ENCODE measurements at regions not wholly inside any gene's neighbourhood (a gene's known extent, or its start where the extent isn't known, plus 50 kb on each side); places are given as distances from the start of the nearest gene placed in this dataset.

DNA sequence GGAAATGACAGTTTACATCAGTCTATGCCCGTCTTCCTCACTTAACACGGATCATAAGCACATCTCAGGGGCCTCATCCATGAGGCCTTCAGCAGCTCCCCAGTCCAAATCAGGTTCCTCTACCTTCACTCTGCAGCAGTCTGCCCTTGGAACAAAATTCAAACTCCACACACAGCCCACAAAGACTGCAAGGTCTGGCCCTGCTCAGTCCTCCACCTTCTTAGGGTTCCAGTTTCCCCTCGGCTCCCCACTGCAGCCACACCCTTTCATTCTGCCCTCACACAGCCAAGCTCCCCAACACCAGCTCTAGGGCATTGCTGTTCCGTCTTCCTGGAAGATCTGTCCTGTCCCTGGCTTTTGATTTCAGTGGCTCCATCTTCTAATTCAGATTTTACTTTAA is 95.2 kb upstream of the IQSEC1 start:
- CTCF ChIA-PET: no interaction called here
- Mint-ChIP-seq H3K36me3 (no peaks in the 10 kb centered on the region), H3K27ac (no peak overlapping the region), H3K4me1 (no peaks in the 10 kb centered on the region), H3K9me3 (ENCODE audit: low read depth) (no peaks in the 10 kb centered on the region), H3K4me3 (no peak overlapping the region), H3K27me3 (peaks cover 10% of the 10 kb centered on the region)
- DNase-seq: no peak
- no peak for ATAC-seq

- DNase-seq: no peak
- CTCF ChIA-PET: no interaction called here
- Mint-ChIP-seq H3K27me3 (peaks cover 10% of the 10 kb centered on the region), H3K9me3 (ENCODE audit: low read depth) (no peaks in the 10 kb centered on the region), H3K27ac (no peak overlapping the region), H3K4me3 (no peak overlapping the region), H3K36me3 (no peaks in the 10 kb centered on the region), H3K4me1 (no peaks in the 10 kb centered on the region)
- no peak for ATAC-seq
These were observed 94.6 kb upstream of the IQSEC1 start for GRCh38 chr3:13167829-13168228.

DNA sequence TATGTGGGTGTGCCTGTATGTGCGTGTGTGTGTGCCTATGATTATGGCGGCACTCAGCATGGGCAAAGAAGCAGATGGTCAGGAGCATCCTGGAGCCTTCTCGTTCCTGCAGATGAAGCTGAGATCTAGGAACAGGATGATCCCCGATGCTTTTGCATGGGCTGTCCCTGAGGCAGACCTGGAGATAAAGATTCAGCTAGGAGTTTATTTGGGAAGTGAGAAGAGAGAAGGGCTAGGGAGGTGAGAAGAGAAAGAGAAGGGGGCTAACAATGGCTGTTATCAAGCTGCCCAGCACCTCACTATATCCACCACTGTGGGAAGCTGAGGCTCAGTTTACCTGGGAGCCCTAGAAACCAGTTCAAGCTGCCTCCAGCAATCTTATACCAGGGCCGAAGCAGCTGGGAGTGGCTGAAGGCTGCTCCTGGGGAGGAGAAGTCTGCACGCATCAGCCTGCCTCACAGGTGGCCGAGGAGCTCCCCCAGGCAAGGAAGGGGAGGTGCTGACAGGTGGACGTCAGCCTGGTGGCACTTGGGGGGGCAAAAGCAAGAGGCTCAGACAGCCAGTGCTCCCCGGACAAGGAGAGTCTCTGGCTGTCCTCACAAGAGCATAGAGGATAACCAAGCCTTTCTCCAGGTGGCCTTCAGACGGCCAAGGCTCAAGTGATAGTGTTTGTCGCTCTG is 94.0 kb upstream of the IQSEC1 start:
- Mint-ChIP-seq H3K36me3 (no peaks in the 10 kb centered on the region), H3K4me3 (no peak overlapping the region), H3K27me3 (peaks cover 10% of the 10 kb centered on the region), H3K9me3 (ENCODE audit: low read depth) (no peaks in the 10 kb centered on the region), H3K27ac (no peak overlapping the region), H3K4me1 (no peaks in the 10 kb centered on the region)
- CTCF ChIA-PET: no interaction called here
- no peak for ATAC-seq
- no peak for DNase-seq

DNA sequence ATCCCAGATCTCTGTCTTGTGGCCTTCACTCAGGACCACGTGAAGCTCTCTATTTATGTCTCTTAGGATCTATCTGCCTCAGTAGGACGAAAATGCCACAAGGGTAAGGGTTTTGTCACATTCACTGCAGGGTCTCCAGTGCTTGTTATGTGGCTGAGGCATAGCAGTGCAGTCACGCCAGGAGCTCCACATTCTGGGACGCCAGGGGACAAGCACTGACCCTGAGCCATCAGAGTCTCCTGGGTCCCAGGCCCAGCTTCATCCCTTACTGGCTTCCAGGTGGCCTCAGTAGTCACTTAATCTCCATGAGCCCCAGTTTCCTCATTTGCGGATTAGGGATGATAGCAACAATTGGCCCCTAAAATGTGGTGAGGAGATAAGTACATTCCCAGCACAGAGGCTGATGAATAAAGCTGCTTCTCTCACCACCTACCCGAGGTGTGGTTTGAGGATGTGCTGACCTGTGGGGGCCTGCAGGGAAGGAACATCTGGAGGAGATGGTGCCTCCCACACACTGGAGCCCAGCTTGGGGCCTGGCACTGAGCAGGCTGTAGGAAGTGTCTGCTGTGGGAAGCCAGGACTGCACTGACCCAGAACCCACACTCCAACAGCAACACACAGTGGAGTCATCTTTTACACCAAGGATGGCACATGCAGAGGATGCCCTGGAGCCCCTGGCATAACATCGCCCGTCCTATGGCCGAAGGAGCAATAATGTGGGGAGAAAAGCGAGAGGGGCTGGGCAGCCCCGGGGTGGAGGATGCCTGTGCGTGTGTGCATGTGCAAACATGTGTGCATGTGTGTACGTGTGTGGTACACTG is 93.2 kb upstream of the IQSEC1 start:
- no peak for DNase-seq
- CTCF ChIA-PET: interaction anchor here (0.8 kb wide), 1 partner anchor 27 kb away, joined by 3 read pairs; no protein-coding TSS in a partner anchor
- no peaks in the 10 kb centered on the region for H3K4me1 Mint-ChIP-seq
- H3K27me3 Mint-ChIP-seq: peaks cover 10% of the 10 kb centered on the region
- ATAC-seq: no peak
- no peak overlapping the region for H3K27ac Mint-ChIP-seq
- H3K36me3 Mint-ChIP-seq: no peaks in the 10 kb centered on the region
- no peak overlapping the region for H3K4me3 Mint-ChIP-seq
- H3K9me3 Mint-ChIP-seq (ENCODE audit: low read depth): no peaks in the 10 kb centered on the region

- no peak overlapping the region for H3K27ac Mint-ChIP-seq
- no peak for ATAC-seq
- H3K36me3 Mint-ChIP-seq: no peaks in the 10 kb centered on the region
- H3K4me1 Mint-ChIP-seq: no peaks in the 10 kb centered on the region
- no peak for DNase-seq
- H3K27me3 Mint-ChIP-seq: peaks cover 10% of the 10 kb centered on the region
- CTCF ChIA-PET: no interaction called here
- no peaks in the 10 kb centered on the region for H3K9me3 Mint-ChIP-seq (ENCODE audit: low read depth)
- no peak overlapping the region for H3K4me3 Mint-ChIP-seq
These were observed 92.3 kb upstream of the IQSEC1 start for GRCh38 chr3:13165576-13165975.

- Mint-ChIP-seq H3K27ac (no peak overlapping the region), H3K36me3 (no peaks in the 10 kb centered on the region), H3K9me3 (ENCODE audit: low read depth) (no peaks in the 10 kb centered on the region), H3K4me3 (no peak overlapping the region), H3K27me3 (peaks cover 10% of the 10 kb centered on the region), H3K4me1 (no peaks in the 10 kb centered on the region)
- ATAC-seq: no peak
- CTCF ChIA-PET: no interaction called here
- no peak for DNase-seq
These were observed 91.8 kb upstream of the IQSEC1 start for GRCh38 chr3:13164893-13165492.

DNA sequence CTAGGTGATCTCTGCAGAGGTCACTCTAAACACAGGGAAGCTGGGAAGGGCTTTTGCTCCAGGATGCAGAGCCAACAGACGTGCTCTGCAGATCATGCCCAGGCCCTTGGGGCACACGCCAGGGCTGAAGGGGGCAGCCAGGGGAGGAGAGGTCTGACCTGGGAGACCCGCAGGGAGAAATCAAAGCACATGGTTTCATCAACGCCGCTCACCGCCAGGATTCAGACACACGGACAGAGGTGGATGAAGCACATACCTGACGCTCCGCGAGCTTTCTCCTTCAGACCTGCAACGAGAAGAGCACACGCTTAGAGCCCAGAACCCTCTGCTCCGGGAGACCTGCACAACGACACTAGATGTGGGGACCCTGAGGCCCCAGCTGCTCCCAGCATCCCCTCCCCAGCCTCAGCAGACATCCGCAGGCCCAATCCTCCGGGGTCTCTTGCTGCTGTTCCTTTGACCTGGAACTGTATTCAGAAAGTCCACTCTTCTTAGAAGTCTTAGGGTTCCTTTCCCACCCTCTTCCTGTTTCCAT is 90.7 kb upstream of the IQSEC1 start:
- DNase-seq (no peak), ATAC-seq (no peak)
- Mint-ChIP-seq H3K36me3 (no peaks in the 10 kb centered on the region), H3K27ac (no peak overlapping the region), H3K4me1 (no peaks in the 10 kb centered on the region), H3K4me3 (no peak overlapping the region), H3K27me3 (peaks cover 5% of the 10 kb centered on the region), H3K9me3 (ENCODE audit: low read depth) (no peaks in the 10 kb centered on the region)
- CTCF ChIA-PET: no interaction called here

DNA sequence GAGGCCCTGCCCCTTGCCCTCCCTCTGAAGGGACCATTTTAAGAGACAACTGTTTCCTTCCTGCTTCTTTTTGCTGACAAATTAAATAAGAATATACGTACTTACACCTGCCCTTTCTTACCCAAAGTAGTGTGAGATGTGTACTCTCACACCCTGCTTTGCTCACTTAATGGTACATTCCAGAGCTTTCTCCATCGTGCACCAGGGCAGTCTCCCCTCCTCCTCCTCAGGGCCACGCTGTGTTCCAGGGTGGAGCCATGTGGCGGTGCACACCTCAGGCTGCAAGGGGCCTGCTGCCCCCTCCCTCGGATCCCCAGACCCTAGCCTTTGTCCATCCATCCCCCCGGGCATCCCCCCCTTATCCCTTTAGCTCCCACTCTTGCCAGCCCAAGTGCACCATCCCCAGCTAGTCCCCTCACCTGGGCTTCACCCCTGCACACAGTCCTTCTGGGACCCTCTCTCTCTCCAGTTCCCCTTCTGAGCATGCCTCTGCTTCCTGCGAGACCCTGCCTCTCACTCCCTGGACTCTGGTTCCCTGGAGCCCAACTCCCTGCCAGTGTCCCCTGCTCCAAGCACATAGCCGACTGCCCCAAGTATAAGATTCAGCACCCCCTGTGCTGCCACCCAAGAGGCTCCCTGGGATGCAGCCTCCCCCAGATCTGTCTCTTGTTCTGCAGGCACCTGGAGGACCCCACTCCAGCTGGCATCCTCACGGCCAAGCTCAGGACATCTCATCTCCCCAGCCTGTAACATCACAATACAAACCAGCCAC is 89.5 kb upstream of the IQSEC1 start:
- H3K9me3 Mint-ChIP-seq (ENCODE audit: low read depth): no peaks in the 10 kb centered on the region
- no peak for DNase-seq
- no peaks in the 10 kb centered on the region for H3K36me3 Mint-ChIP-seq
- no peak overlapping the region for H3K27ac Mint-ChIP-seq
- CTCF ChIA-PET: no interaction called here
- no peak overlapping the region for H3K4me3 Mint-ChIP-seq
- H3K27me3 Mint-ChIP-seq: peaks cover 2% of the 10 kb centered on the region
- no peak for ATAC-seq
- H3K4me1 Mint-ChIP-seq: no peaks in the 10 kb centered on the region

- ATAC-seq: no peak
- Mint-ChIP-seq H3K9me3 (ENCODE audit: low read depth) (no peaks in the 10 kb centered on the region), H3K27ac (no peak overlapping the region), H3K27me3 (peaks cover 2% of the 10 kb centered on the region), H3K36me3 (no peaks in the 10 kb centered on the region), H3K4me3 (no peak overlapping the region), H3K4me1 (no peaks in the 10 kb centered on the region)
- CTCF ChIA-PET: no interaction called here
- no peak for DNase-seq
These were observed 88.7 kb upstream of the IQSEC1 start for GRCh38 chr3:13161771-13162535.

- CTCF ChIA-PET: no interaction called here
- Mint-ChIP-seq H3K27me3 (peaks cover 6% of the 10 kb centered on the region), H3K9me3 (ENCODE audit: low read depth) (peaks cover 3% of the 10 kb centered on the region), H3K36me3 (no peaks in the 10 kb centered on the region), H3K27ac (no peak overlapping the region), H3K4me3 (no peak overlapping the region), H3K4me1 (no peaks in the 10 kb centered on the region)
- ATAC-seq (no peak), DNase-seq (no peak)
These were observed 88.0 kb upstream of the IQSEC1 start for GRCh38 chr3:13161021-13161759.

GRCh38 chr3:13160619-13161018 is 87.4 kb upstream of the IQSEC1 start:
- Mint-ChIP-seq H3K27ac (no peak overlapping the region), H3K27me3 (peaks cover 7% of the 10 kb centered on the region), H3K36me3 (no peaks in the 10 kb centered on the region), H3K9me3 (ENCODE audit: low read depth) (peaks cover 4% of the 10 kb centered on the region), H3K4me3 (no peak overlapping the region), H3K4me1 (no peaks in the 10 kb centered on the region)
- CTCF ChIA-PET: no interaction called here
- no peak for ATAC-seq
- no peak for DNase-seq

DNA sequence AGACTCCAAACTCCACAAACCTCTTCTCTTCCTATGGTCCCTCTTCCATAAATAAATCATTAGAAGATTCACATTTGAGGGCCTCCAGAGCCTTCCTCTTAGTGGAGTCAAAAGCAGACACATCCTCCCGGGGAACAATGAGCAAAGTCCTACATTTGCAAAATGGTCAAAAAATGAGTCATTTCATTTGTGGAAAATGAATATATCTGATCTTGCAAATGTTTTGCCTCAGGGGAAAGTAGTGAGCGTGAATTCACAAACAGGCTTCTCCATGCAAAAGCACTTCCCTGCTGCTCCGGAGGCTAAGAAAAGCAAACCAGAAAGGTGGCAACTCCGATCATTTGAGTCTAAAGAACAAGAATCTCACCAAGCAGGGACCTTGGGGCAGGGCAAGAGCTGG is 86.7 kb upstream of the IQSEC1 start:
- no peak for ATAC-seq
- Mint-ChIP-seq H3K9me3 (ENCODE audit: low read depth) (peaks cover 8% of the 10 kb centered on the region), H3K36me3 (peaks cover 3% of the 10 kb centered on the region), H3K27ac (no peak overlapping the region), H3K27me3 (peaks cover 9% of the 10 kb centered on the region), H3K4me3 (no peak overlapping the region), H3K4me1 (no peaks in the 10 kb centered on the region)
- no peak for DNase-seq
- CTCF ChIA-PET: no interaction called here

Measured in activated CD8-positive, alpha-beta memory T cell treated with anti-CD3 and anti-CD28 coated beads, Interleukin-2, amount 10 ng/mL, durations not matched to agents 7 days and 5 days (primary cell).